NB4 (cell line): ENCODE measurements at regions not wholly inside any gene's neighbourhood (a gene's known extent, or its start where the extent isn't known, plus 50 kb on each side); places are given as distances from the start of the nearest gene placed in this dataset.

Source experiments
- DNase-seq: peaks from one replicate; pipeline ENCODE4 v3.0.0; 2010; ENCODE audit warnings: low read depth
- H3K4me3 ChIP-seq: one replicate; pipeline ENCODE4 v1.5.1; 2011; ENCODE audit warnings: mild to moderate bottlenecking, low read depth, low read length, moderate library complexity
- MYC ChIP-seq: IDR thresholded peaks from 2 replicates; pipeline ENCODE4 v1.6.1; 2011; ENCODE audit warnings: low read depth, low read length
- POLR2A ChIP-seq: IDR thresholded peaks from 2 replicates; pipeline ENCODE4 v1.6.1; 2011; ENCODE audit warnings: mild to moderate bottlenecking; ENCODE audit not compliant: insufficient read length; ENCODE audit errors: extremely low read depth
- TF ChIP-seq, protein P1 (sequence below): IDR thresholded peaks from 2 replicates; pipeline ENCODE4 v1.6.1; 2011; ENCODE audit warnings: low read depth, low read length
- TF ChIP-seq, protein P2 (sequence below): IDR thresholded peaks from one replicate; pipeline ENCODE4 v1.5.1; 2012; ENCODE audit warnings: low read depth, low read length

GRCh38 chr6:168215121-168215808 is 104.3 kb downstream of the DACT2 start:
- DNase-seq: no peak
- H3K4me3 ChIP-seq: no peak overlapping the region
- TF ChIP-seq, protein P1, sequence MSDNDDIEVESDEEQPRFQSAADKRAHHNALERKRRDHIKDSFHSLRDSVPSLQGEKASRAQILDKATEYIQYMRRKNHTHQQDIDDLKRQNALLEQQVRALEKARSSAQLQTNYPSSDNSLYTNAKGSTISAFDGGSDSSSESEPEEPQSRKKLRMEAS: no peak
- TF ChIP-seq MYC: no peak
- TF ChIP-seq, protein P2, sequence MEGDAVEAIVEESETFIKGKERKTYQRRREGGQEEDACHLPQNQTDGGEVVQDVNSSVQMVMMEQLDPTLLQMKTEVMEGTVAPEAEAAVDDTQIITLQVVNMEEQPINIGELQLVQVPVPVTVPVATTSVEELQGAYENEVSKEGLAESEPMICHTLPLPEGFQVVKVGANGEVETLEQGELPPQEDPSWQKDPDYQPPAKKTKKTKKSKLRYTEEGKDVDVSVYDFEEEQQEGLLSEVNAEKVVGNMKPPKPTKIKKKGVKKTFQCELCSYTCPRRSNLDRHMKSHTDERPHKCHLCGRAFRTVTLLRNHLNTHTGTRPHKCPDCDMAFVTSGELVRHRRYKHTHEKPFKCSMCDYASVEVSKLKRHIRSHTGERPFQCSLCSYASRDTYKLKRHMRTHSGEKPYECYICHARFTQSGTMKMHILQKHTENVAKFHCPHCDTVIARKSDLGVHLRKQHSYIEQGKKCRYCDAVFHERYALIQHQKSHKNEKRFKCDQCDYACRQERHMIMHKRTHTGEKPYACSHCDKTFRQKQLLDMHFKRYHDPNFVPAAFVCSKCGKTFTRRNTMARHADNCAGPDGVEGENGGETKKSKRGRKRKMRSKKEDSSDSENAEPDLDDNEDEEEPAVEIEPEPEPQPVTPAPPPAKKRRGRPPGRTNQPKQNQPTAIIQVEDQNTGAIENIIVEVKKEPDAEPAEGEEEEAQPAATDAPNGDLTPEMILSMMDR: no peak
- TF ChIP-seq POLR2A: no peak

- H3K4me3 ChIP-seq: no peak overlapping the region
- DNase-seq: peak; percentile 48
- TF ChIP-seq, protein P1: no peak
Observed at GRCh38 chr6:168214586-168215104, 104.9 kb downstream of the DACT2 start.

GRCh38 chr6:168213121-168213524 is 106.5 kb downstream of the DACT2 start:
- TF ChIP-seq MYC (no peak), POLR2A (no peak)
- TF ChIP-seq, protein P1: no peak
- TF ChIP-seq, protein P2: no peak
- no peak overlapping the region for H3K4me3 ChIP-seq

GRCh38 chr6:168212362-168212761 is 107.2 kb downstream of the DACT2 start:
- H3K4me3 ChIP-seq: no peak overlapping the region
- no peak for DNase-seq
- TF ChIP-seq POLR2A (no peak), MYC (no peak)
- TF ChIP-seq, protein P2: no peak
- TF ChIP-seq, protein P1: no peak

More at GRCh38 chr6:168213121-168213524, 106.5 kb downstream of the DACT2 start:
- no peak for DNase-seq

DNA sequence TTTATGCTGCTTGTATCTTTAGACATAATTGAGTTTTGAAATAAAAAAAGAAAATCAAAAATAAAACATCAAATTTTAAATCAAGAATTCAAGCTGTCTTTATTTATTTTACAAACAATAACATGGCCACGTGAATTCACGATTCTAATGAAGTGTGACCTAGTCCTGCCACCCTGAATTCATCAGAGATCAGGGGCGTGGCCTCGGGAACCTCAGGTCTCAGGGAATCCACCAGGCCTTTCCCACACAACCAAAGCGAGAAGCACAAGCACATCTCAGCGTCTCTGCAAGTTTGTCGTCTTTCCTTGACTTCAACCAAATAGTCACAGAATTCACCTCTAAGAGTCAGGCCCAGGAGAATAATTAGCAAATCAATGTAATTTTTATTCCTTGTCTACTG is 107.9 kb downstream of the DACT2 start:
- TF ChIP-seq, protein P1: no peak
- TF ChIP-seq, protein P2: no peak
- no peak for TF ChIP-seq MYC
- TF ChIP-seq POLR2A: no peak
- no peak for DNase-seq
- H3K4me3 ChIP-seq: no peak overlapping the region

DNA sequence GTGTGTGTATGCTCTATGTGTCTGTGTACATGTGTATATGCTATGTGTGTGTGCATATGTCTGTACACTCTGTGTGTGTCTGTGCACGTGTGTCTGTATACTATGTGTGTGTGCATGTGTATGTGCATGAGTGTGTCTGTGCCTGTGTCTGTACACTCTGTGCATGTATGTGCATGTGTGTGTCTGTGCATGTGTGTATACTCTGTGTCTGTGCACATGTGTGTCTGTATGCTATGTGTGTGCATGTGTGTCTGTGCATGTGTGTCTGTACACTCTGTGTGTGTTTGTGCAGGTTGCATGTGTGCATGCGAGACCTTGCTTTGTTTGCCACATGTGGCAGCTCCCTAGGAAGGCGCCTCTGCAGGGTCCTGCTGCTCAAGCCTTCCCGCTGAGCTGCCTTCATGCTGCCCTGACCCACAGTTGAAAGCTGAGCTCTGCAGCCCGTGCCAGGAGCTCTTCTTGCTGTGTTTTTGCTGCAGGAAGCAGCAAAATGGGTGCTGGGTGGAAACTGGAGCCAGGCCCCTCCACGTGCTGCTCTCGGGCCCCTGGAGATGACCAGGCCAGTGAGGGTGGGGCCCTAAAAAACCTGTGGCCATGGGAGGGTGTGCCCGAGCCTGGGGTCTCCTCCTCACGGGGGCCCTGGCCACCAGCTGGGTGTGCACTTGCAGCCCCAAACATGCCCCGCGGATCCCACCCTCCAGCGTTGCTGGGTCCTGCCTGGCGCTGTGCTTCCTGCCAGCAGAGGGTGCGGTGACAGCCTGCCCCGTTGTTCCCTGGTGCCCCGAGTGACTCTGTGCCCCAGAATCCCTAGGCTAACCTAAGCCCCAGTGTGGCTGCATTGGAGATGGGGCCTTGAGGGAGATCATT is 109.1 kb downstream of the DACT2 start:
- DNase-seq: no peak

More for the DNA sequence above, 109.1 kb downstream of the DACT2 start:
- TF ChIP-seq MYC (no peak), POLR2A (no peak)
- TF ChIP-seq, protein P2: no peak
- TF ChIP-seq, protein P1: no peak
- no peak overlapping the region for H3K4me3 ChIP-seq
